IPS-NIHi7 (cell line): ENCODE measurements at regions not wholly inside any gene's neighbourhood (a gene's known extent, or its start where the extent isn't known, plus 50 kb on each side); places are given as distances from the start of the nearest gene placed in this dataset.

Experiments
- DNase-seq: peaks from one replicate; pipeline ENCODE4 v3.0.0; 2012; ENCODE audit warnings: mixed read lengths; ENCODE audit errors: extremely low spot score

DNA sequence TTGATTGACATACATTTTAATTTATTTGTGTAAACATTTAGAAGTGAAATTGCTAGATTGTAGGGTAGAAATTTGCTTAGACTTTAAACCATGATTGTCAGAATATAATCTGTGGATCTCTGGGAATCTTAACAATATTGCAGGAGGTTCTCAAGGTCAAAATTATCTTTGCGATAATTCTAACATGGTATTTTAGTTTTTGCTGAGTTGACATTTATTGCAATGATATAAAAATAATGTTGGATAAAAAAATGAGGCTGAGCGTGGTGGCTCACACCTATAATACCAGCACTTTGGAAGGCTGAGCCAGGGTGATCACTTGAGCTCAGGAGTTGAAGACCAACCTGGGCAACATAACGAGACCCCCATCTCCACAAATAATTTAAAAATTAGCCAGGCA, 70.3 kb upstream of the SGCD start:
- DNase-seq: no peak

DNA sequence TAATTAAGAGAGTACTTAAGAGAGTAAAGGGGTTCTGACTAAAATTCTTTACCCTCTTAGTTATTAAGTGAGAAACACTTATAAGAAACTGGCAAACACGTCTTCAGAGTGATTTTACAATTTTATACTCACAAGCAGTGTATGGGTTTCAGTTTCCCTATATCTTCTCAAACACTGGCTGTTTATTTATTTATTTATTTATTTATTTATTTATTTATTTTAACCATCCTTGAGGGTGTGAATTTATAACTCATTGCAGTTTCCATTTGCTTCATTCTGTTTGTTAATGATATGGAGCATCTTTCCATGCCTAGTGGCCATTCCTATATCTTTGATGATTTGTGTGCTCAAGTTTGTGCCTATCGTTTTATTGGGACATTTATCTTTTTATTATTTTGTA, 68.0 kb upstream of the SGCD start:
- DNase-seq: no peak

DNA sequence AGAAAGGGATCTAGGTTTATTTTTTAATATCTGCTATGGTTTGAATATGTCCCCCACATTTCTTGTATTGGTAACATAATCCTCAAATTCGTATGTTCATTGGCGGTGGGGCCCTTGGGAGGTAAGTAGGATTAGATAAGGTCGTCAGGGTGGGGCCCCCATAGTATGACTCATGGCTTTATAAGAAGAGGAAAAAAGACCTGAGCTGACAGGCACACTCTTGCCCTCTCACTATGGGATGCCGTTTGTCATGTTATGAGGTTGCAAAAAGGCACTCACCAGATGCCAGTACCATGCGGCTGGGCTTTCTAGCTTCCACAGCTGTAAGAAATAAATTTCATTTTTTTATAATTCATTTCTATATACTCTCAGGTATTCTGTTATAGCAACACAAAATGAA, 67.3 kb upstream of the SGCD start:
- no peak for DNase-seq

DNA sequence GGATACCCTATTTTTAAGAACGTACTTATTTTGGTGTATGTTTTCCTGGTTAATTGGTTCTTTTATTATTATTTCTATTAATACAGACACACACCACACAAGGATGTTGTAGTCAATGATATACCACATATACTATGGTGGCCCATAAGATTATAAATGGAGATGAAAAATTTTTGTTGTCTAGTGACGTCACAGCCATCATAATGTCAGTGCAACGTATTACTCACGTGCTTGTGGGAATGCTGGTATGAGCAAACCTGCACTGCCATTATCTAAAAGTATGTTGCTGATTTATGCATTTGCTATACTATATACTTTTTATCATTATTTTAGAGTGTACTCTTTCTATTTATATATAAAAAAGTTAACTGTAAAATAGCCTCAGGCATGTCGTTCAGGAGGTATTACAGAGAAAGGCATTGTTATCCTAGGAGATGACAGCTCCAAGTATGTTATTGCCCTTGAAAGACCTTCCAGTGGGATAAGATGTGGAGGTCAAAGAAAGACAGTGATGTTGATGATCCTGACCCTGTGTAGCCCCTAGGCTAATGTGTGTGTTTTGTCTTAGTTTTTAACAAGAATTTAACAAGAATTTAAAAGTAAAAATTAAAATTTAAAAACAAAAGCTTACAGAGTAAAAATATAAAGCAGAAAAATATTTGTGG, 65.6 kb upstream of the SGCD start:
- DNase-seq: no peak

DNA sequence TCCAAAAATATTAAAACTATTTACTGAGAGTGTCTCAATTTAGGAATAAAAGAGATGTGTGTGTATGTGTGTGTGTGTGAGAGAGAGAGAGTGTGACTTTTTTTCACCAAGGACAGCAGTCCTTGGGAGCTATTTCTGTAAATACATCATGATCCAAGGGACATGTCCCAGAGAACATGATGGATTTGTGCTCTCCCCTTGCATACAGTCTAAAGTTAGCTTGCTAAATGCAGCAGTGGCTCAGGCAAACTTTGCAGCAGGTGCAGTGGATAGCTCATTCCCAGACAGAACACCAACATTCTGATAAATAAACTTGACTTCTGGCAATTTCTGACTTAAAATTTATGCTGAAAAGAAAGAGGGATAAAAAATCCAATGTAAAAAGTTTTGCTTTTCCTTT, 55.4 kb upstream of the SGCD start:
- no peak for DNase-seq

DNA sequence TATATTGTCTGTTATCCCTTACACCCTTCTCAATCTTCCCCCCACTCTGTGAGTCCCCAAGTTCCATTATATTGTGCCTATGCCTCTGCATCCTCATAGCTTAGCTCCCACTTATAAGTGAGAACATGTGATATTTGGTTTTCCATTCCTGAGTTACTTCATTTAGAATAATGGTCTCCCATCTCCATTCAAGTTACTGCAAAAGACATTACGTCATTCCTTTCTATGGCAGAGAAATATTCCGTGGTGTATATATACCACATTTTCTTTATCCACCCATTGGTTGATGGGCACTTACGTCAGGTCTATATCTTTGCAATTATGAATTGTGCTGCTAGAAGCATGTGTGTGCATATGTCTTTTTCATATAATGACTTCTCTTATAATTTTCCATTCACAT, 54.8 kb upstream of the SGCD start:
- DNase-seq: no peak

DNA sequence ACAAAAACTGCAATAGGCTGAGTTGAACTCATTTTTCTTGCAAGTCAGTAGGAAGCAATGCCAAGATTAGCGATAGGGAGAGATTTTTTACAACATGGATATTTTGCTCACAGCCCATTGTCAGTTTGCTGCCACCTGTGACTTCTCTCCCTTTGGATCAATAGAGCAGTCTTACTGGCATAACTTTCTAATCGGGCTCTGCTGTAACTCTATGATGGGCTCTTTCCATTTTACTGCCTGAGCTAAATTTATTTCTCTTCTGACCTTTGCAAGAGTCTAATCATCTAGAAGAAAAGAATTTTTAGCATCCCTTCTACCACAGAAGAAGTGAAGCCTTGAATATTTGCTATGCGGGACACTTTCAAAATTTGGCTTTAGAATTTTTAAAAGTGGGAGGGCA, 53.6 kb upstream of the SGCD start:
- no peak for DNase-seq

DNA sequence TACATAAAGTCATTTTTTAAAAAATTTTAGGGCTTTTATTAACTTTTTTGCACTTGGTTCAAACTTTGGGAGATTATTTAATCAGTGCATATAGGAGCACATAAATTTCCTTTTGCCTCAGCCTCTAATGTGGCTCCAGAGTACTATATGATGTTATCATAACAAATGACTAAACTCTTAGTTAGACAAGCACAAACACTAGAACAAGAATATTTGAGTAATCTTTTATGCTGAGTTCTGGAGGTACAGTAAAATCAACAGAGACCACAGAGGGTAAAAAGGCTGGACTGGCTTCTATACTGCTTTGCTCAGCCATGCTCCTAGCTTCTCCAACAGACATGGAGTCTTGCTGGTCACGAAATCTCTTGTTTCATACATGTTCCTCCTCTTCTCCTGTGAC, 52.5 kb upstream of the SGCD start:
- DNase-seq: no peak
